SK-N-SH (cell line): ENCODE measurements at regions not wholly inside any gene's neighbourhood (a gene's known extent, or its start where the extent isn't known, plus 50 kb on each side); places are given as distances from the start of the nearest gene placed in this dataset.

ENCODE experiments used
- CTCF ChIA-PET: fragments of 300-600, 350-600 bp; formaldehyde crosslinking; extraction: SDS; loops from one replicate; lab custom pipeline; 2021; lab: Yijun Ruan, JAX
- POLR2A ChIA-PET: fragments of 350-600 bp; sonication (Branson Sonifier 250); formaldehyde crosslinking; extraction: SDS; loops from one replicate; lab custom pipeline; 2020; ENCODE audit warnings: antibody characterized with exemption, inconsistent platforms; lab: Yijun Ruan, JAX
- DNase-seq: peaks from one replicate; pipeline ENCODE4 v3.0.0; 2012
- H2AFZ ChIP-seq: fragments of 200-600 bp; sonication (generic); 2 replicates; pipeline ENCODE4 v1.8.1; 2016; ENCODE audit warnings: antibody characterized with exemption, mild to moderate bottlenecking, low read depth
- H3F3A ChIP-seq: fragments of 200-600 bp; sonication (generic); replicated peaks from 2 replicates; pipeline ENCODE3; 2016; ENCODE audit warnings: antibody characterized with exemption, mild to moderate bottlenecking; ENCODE audit not compliant: insufficient read depth
- H3K27ac ChIP-seq, 2 experiments: fragments of 200-500 bp in 1 of 2; fragments of 200-600 bp in 1 of 2; sonication (Bioruptor generic) in 1 of 2; sonication (generic), shearing (Covaris generic) in 1 of 2; 2 replicates each; pipeline versions ENCODE4 v1.5.1 to v1.6.1; 2014 to 2016; ENCODE audit warnings: low read depth in 2 of 2, inconsistent platforms in 1 of 2, low read length in 1 of 2, mild to moderate bottlenecking in 1 of 2, mixed read lengths in 1 of 2
- H3K27me3 ChIP-seq: fragments of 200-600 bp; sonication (generic), shearing (Covaris generic); 2 replicates; pipeline ENCODE4 v1.6.1; 2016; ENCODE audit warnings: mixed run types; ENCODE audit not compliant: insufficient read depth
- H3K36me3 ChIP-seq, 2 experiments: fragments of 200-500 bp in 1 of 2; fragments of 200-600 bp in 1 of 2; sonication (Bioruptor generic) in 1 of 2; sonication (generic) in 1 of 2; replicated peaks in 1 of 2; 2 replicates each; pipeline versions ENCODE3 to v1.5.1; 2014 to 2016; ENCODE audit warnings: low read length in 1 of 2, mild to moderate bottlenecking in 1 of 2; ENCODE audit not compliant: insufficient read depth in 2 of 2, control insufficient read depth in 1 of 2
- H3K4me1 ChIP-seq, 2 experiments: fragments of 200-500 bp in 1 of 2; fragments of 200-600 bp in 1 of 2; sonication (Bioruptor generic) in 1 of 2; sonication (generic), shearing (Covaris generic) in 1 of 2; 2 replicates each; pipeline versions ENCODE4 v1.5.1 to v1.6.1; 2014 to 2016; ENCODE audit warnings: low read depth in 1 of 2, low read length in 1 of 2, mixed run types in 1 of 2; ENCODE audit not compliant: insufficient read depth in 2 of 2, control insufficient read depth in 1 of 2
- H3K4me2 ChIP-seq: fragments of 200-600 bp; sonication (generic), shearing (Covaris generic); 2 replicates; pipeline ENCODE4 v1.6.1; 2017; ENCODE audit warnings: mixed run types
- H3K4me3 ChIP-seq, 2 experiments: fragments of 200-500 bp in 1 of 2; fragments of 200-600 bp in 1 of 2; sonication (Bioruptor generic) in 1 of 2; sonication (generic), shearing (Covaris generic) in 1 of 2; 2 replicates each; pipeline versions ENCODE4 v1.5.1 to v1.8.1; 2014 to 2016; ENCODE audit warnings: low read depth in 2 of 2, inconsistent platforms in 1 of 2, low read length in 1 of 2, mild to moderate bottlenecking in 1 of 2, mixed read lengths in 1 of 2, moderate library complexity in 1 of 2
- H3K79me2 ChIP-seq: fragments of 200-600 bp; sonication (generic); 2 replicates; pipeline ENCODE4 v1.8.1; 2017; ENCODE audit warnings: mild to moderate bottlenecking; ENCODE audit not compliant: insufficient read depth
- H3K9ac ChIP-seq: fragments of 200-600 bp; sonication (generic); 2 replicates; pipeline ENCODE4 v1.6.1; 2017; ENCODE audit warnings: mixed run types
- H3K9me2 ChIP-seq: fragments of 200-600 bp; sonication (generic); 2 replicates; pipeline ENCODE4 v1.6.1; 2017; ENCODE audit warnings: mixed run types
- H3K9me3 ChIP-seq: fragments of 200-600 bp; sonication (generic); 2 replicates; pipeline ENCODE4 v1.6.1; 2017; ENCODE audit warnings: mixed run types, mild to moderate bottlenecking, moderate library complexity
- H4K20me1 ChIP-seq: fragments of 200-600 bp; sonication (generic); 2 replicates; pipeline ENCODE4 v1.6.1; 2017; ENCODE audit warnings: mild to moderate bottlenecking, mixed run types; ENCODE audit not compliant: insufficient read depth
- CTCF ChIP-seq: fragments of 200-600 bp; sonication (generic); IDR thresholded peaks from 2 replicates; pipeline ENCODE4 v1.6.1; 2017; ENCODE audit warnings: antibody characterized with exemption, mild to moderate bottlenecking, moderate library complexity
- ELF1 ChIP-seq: IDR thresholded peaks from 2 replicates; pipeline ENCODE4 v1.4.0; 2012
- EP300 ChIP-seq, 2 experiments: IDR thresholded peaks; 2 replicates each; pipeline versions ENCODE4 v1.4.0 to v1.6.1; 2012; ENCODE audit warnings: borderline replicate concordance in 1 of 2, low read depth in 1 of 2, low read length in 1 of 2
- FOSL2 ChIP-seq: IDR thresholded peaks from 2 replicates; pipeline ENCODE4 v1.4.0; 2012; ENCODE audit warnings: low read depth, mild to moderate bottlenecking, moderate library complexity, borderline replicate concordance
- FOXJ3 ChIP-seq: sonication (generic); formaldehyde crosslinking; IDR thresholded peaks from 2 replicates; pipeline ENCODE4 v1.5.1; 2020; ENCODE audit warnings: mild to moderate bottlenecking, missing genetic modification reagents
- GATA2 ChIP-seq: sonication (generic); formaldehyde crosslinking; IDR thresholded peaks from 2 replicates; pipeline ENCODE4 v1.5.0; 2020; ENCODE audit warnings: mild to moderate bottlenecking, missing genetic modification reagents
- IRF3 ChIP-seq: fragments of 150-350 bp; IDR thresholded peaks from 2 replicates; pipeline ENCODE4 v1.6.1; 2016; ENCODE audit warnings: mild to moderate bottlenecking, low read depth, low read length
- JUND ChIP-seq: IDR thresholded peaks from 2 replicates; pipeline ENCODE4 v1.4.0; 2012
- MAX ChIP-seq: IDR thresholded peaks from 2 replicates; pipeline ENCODE4 v1.4.0; 2012; ENCODE audit warnings: low read depth
- NFIC ChIP-seq: IDR thresholded peaks from 2 replicates; pipeline ENCODE4 v1.4.0; 2012; ENCODE audit warnings: borderline replicate concordance
- NRF1 ChIP-seq: IDR thresholded peaks from 2 replicates; pipeline ENCODE4 v1.6.1; 2012; ENCODE audit warnings: low read depth, mild to moderate bottlenecking, low read length
- POLR2AphosphoS5 ChIP-seq: IDR thresholded peaks from 2 replicates; pipeline ENCODE4 v1.6.1; 2012; ENCODE audit warnings: low read depth, low read length
- RAD21 ChIP-seq: IDR thresholded peaks from 2 replicates; pipeline ENCODE4 v1.6.1; 2012; ENCODE audit warnings: mild to moderate bottlenecking, low read length
- SIN3A ChIP-seq: IDR thresholded peaks from 2 replicates; pipeline ENCODE4 v1.6.1; 2012; ENCODE audit warnings: low read depth, mild to moderate bottlenecking, low read length, moderate library complexity, borderline replicate concordance
- SMC3 ChIP-seq: IDR thresholded peaks from 2 replicates; pipeline ENCODE4 v1.6.1; 2012; ENCODE audit warnings: low read depth, low read length, improper control_type of control experiment
- TCF12 ChIP-seq: IDR thresholded peaks from 2 replicates; pipeline ENCODE4 v1.4.0; 2012
- TEAD4 ChIP-seq: IDR thresholded peaks from 2 replicates; pipeline ENCODE4 v1.4.0; 2012; ENCODE audit warnings: mild to moderate bottlenecking, borderline replicate concordance; ENCODE audit not compliant: insufficient read depth
- ZBTB33 ChIP-seq: IDR thresholded peaks from 2 replicates; pipeline ENCODE4 v1.4.0; 2012; ENCODE audit warnings: low read depth, borderline replicate concordance
- WGBS: methylation state at CpG from one replicate; pipeline ENCODE4 v1.1.6; 2017; ENCODE audit warnings: low lambda C conversion rate; 5-methylcytosine and 5-hydroxymethylcytosine counted together

- 96% methylated on average over 7 of the region's 7 CpGs for WGBS
- no peaks in the 10 kb centered on the region for H3K9me2 ChIP-seq
- DNase-seq = no peak
- peaks cover 53% of the 10 kb centered on the region for H3F3A ChIP-seq
- peak overlapping the region; percentile 50 to 86; a peak in 3 of 4 replicates for H3K27ac ChIP-seq
- no peak overlapping the region for H3K4me2 ChIP-seq
- H4K20me1 ChIP-seq = no peaks in the 10 kb centered on the region
- ChIA-PET POLR2A (no interaction called here), CTCF (interaction anchor here (2.0 kb wide), 1 partner anchor 44 kb away, joined by 8 read pairs; no protein-coding TSS in a partner anchor)
- H3K36me3 ChIP-seq = peaks cover 29 to 58% of the 10 kb centered on the region in 2 experiments
- peaks cover 10% of the 10 kb centered on the region; the same call in 1 of the 2 replicates for H3K79me2 ChIP-seq
- H3K9me3 ChIP-seq = peaks cover 9% of the 10 kb centered on the region
- no peak overlapping the region for H3K9ac ChIP-seq
- H3K4me3 ChIP-seq = no peak overlapping the region
- no peak overlapping the region for H2AFZ ChIP-seq
- TF ChIP-seq ZBTB33 (no peak), MAX (no peak), FOXJ3 (no peak), TCF12 (no peak), RAD21 (no peak), JUND (no peak), SIN3A (no peak)
- peaks cover 0 to 5% of the 10 kb centered on the region in 2 experiments; a peak in 1 of 4 replicates for H3K4me1 ChIP-seq
- H3K27me3 ChIP-seq = no peaks in the 10 kb centered on the region
These were observed 118.9 kb upstream of the KLF14 start for GRCh38 chr7:130852867-130853266.

GRCh38 chr7:130853503-130854279 lies 119.7 kb upstream of the KLF14 start:
- H3K9me3 ChIP-seq = peaks cover 17% of the 10 kb centered on the region
- H3K4me3 ChIP-seq = no peak overlapping the region; a peak in 1 of 4 replicates
- H3K27me3 ChIP-seq = no peaks in the 10 kb centered on the region
- H3K9ac ChIP-seq = no peak overlapping the region
- CTCF ChIA-PET = no interaction called here
- 0 out of 2 replicates have a peak overlapping the region, but pooled peaks have one; percentile 5 for H3K4me2 ChIP-seq
- no peaks in the 10 kb centered on the region for H3K9me2 ChIP-seq
- no peak overlapping the region for H2AFZ ChIP-seq
- no peaks in the 10 kb centered on the region for H4K20me1 ChIP-seq
- WGBS = 41% methylated on average over 7 of the region's 7 CpGs
- H3K4me1 ChIP-seq = peaks cover 0 to 5% of the 10 kb centered on the region in 2 experiments; a peak in 1 of 4 replicates
- peaks cover 61% of the 10 kb centered on the region for H3F3A ChIP-seq
- H3K79me2 ChIP-seq = peaks cover 17% of the 10 kb centered on the region; the same call in 1 of the 2 replicates
- H3K27ac ChIP-seq = peak overlapping the region; percentile 50 to 86
- POLR2A ChIA-PET = no interaction called here
- DNase-seq = no peak
- H3K36me3 ChIP-seq = peaks cover 29 to 66% of the 10 kb centered on the region in 2 experiments
- TF ChIP-seq POLR2AphosphoS5 (peak; percentile 42; the same call in 1 of the 2 replicates), EP300 (IDR thresholded peaks at IDR 0.05; ENCODE audit: borderline replicate concordance in 1 of 2, low read depth in 1 of 2, low read length in 1 of 2) (peak in 1 of 2 experiments; percentile 83; a peak in 2 of 4 replicates), MAX (peak; percentile 60; the same call in 1 of the 2 replicates), SIN3A (0 out of 2 replicates have a peak, but pooled peaks have one; percentile 39), SMC3 (no peak), FOSL2 (peak; percentile 90), GATA2 (CRISPR knock-in tag) (no peak), TCF12 (peak; percentile 89), TEAD4 (peak; percentile 62), CTCF (peak; percentile 24; the same call in 1 of the 2 replicates), NFIC (peak; percentile 45; the same call in 1 of the 2 replicates), ELF1 (0 out of 2 replicates have a peak, but pooled peaks have one; percentile 18), IRF3 (no peak), NRF1 (no peak)
